HG03139 (cell line): ENCODE measurements at regions not wholly inside any gene's neighbourhood (a gene's known extent, or its start where the extent isn't known, plus 50 kb on each side); places are given as distances from the start of the nearest gene placed in this dataset.

Source experiments
- ATAC-seq: cut with Tn5 transposase; IDR thresholded peaks from one replicate; pipeline ENCODE4 v1.9.1; 2021; ENCODE audit not compliant: unreplicated experiment

GRCh38 chr11:80048513-80048912, 607.7 kb upstream of the TENM4 start:
- ATAC-seq, result no peak

GRCh38 chr11:80041136-80042000, 600.5 kb upstream of the TENM4 start:
- ATAC-seq, result no peak

GRCh38 chr11:80034801-80035200, 594.0 kb upstream of the TENM4 start:
- ATAC-seq, result no peak

- ATAC-seq, result no peak
Measured at GRCh38 chr11:80031014-80031600, 590.3 kb upstream of the TENM4 start.

GRCh38 chr11:80028998-80029397, 588.2 kb upstream of the TENM4 start:
- no peak for ATAC-seq

- ATAC-seq, result no peak
Measured at GRCh38 chr11:80024119-80024518, 583.3 kb upstream of the TENM4 start.

GRCh38 chr11:80023386-80023785, 582.6 kb upstream of the TENM4 start:
- no peak for ATAC-seq

- ATAC-seq, result no peak
Measured at GRCh38 chr11:80010536-80010935, 569.7 kb upstream of the TENM4 start.

- no peak for ATAC-seq
Measured at GRCh38 chr11:80009081-80009480, 568.3 kb upstream of the TENM4 start.

GRCh38 chr11:80007616-80008015, 566.8 kb upstream of the TENM4 start:
- no peak for ATAC-seq

- ATAC-seq, result no peak
Measured at GRCh38 chr11:79990141-79990540, 549.3 kb upstream of the TENM4 start.

GRCh38 chr11:79982185-79982584, 541.4 kb upstream of the TENM4 start:
- no peak for ATAC-seq

GRCh38 chr11:79980916-79981315, 540.1 kb upstream of the TENM4 start:
- ATAC-seq, result no peak

GRCh38 chr11:79973721-79974617, 533.1 kb upstream of the TENM4 start:
- no peak for ATAC-seq

- no peak for ATAC-seq
Measured at GRCh38 chr11:79971255-79971654, 530.4 kb upstream of the TENM4 start.

GRCh38 chr11:79966592-79966991, 525.8 kb upstream of the TENM4 start:
- ATAC-seq, result no peak

GRCh38 chr11:79963856-79964645, 523.2 kb upstream of the TENM4 start:
- no peak for ATAC-seq

GRCh38 chr11:79960461-79960860, 519.6 kb upstream of the TENM4 start:
- ATAC-seq, result no peak

GRCh38 chr11:79959318-79959717, 518.5 kb upstream of the TENM4 start:
- ATAC-seq, result no peak

- no peak for ATAC-seq
Measured at GRCh38 chr11:79957702-79958101, 516.9 kb upstream of the TENM4 start.

- no peak for ATAC-seq
Measured at GRCh38 chr11:79956061-79956460, 515.2 kb upstream of the TENM4 start.
